WTC11 (cell line): ENCODE measurements at regions not wholly inside any gene's neighbourhood (a gene's known extent, or its start where the extent isn't known, plus 50 kb on each side); places are given as distances from the start of the nearest gene placed in this dataset.

Source experiments
- ATAC-seq: fragments of 200-7000 bp; cut with Tn5 transposase; 2 replicates; pipeline ENCODE4 v1.10.0; 2021; ENCODE audit warnings: mild to moderate bottlenecking, moderate library complexity
- CTCF ChIA-PET: fragments of 300-600 bp; sonication (Branson Sonifier 250); formaldehyde crosslinking; loops from one replicate; lab custom pipeline; 2021; ENCODE audit warnings: antibody characterized with exemption; lab: Charles Lee
- POLR2A ChIA-PET: fragments of 350-600 bp; sonication (Branson Sonifier 250); formaldehyde crosslinking; loops from one replicate; lab custom pipeline; 2021; ENCODE audit warnings: antibody characterized with exemption; lab: Charles Lee
- DNase-seq: peaks from one replicate; pipeline ENCODE4 v3.0.0; 2021; ENCODE audit warnings: low spot score
- H3K27ac Mint-ChIP-seq: 2 replicates; pipeline ENCODE4 v1.8.0; 2021; ENCODE audit warnings: mixed read lengths
- H3K27me3 Mint-ChIP-seq: 2 replicates; pipeline ENCODE4 v1.8.0; 2021; ENCODE audit warnings: low read depth, mild to moderate bottlenecking, moderate library complexity, mixed read lengths
- H3K36me3 Mint-ChIP-seq: 2 replicates; pipeline ENCODE4 v1.8.0; 2021; ENCODE audit warnings: mixed read lengths
- H3K4me1 Mint-ChIP-seq: 2 replicates; pipeline ENCODE4 v1.8.0; 2022; ENCODE audit warnings: mixed read lengths
- H3K4me3 Mint-ChIP-seq: 2 replicates; pipeline ENCODE4 v1.8.0; 2021; ENCODE audit warnings: mild to moderate bottlenecking, moderate library complexity, mixed read lengths
- H3K9me3 Mint-ChIP-seq: 2 replicates; pipeline ENCODE4 v1.8.0; 2021; ENCODE audit warnings: mixed read lengths
- AR ChIP-seq: fragments of 250-450 bp; sonication (Bioruptor Pico); IDR thresholded peaks from 2 replicates; pipeline ENCODE4 v1.9.0; 2021; ENCODE audit warnings: mild to moderate bottlenecking
- E2F4 ChIP-seq: sonication (generic); formaldehyde crosslinking; IDR thresholded peaks from 2 replicates; pipeline ENCODE4 v1.8.1; 2022; ENCODE audit warnings: low read depth, mild to moderate bottlenecking, moderate library complexity, missing genetic modification reagents, borderline replicate concordance
- EMX1 ChIP-seq: fragments of 250-450 bp; sonication (Bioruptor Pico); IDR thresholded peaks from 2 replicates; pipeline ENCODE4 v1.8.0; 2021; ENCODE audit warnings: mild to moderate bottlenecking
- FOXK1 ChIP-seq: sonication (generic); formaldehyde crosslinking; IDR thresholded peaks from 2 replicates; pipeline ENCODE4 v1.8.0; 2022; ENCODE audit warnings: mild to moderate bottlenecking, moderate library complexity, missing genetic modification reagents
- GRHL2 ChIP-seq: fragments of 250-450 bp; sonication (Bioruptor Pico); IDR thresholded peaks from 2 replicates; pipeline ENCODE4 v1.8.0; 2022; ENCODE audit warnings: mild to moderate bottlenecking, moderate library complexity; ENCODE audit not compliant: insufficient replicate concordance, severe bottlenecking
- JAZF1 ChIP-seq: fragments of 250-450 bp; sonication (Bioruptor Pico); IDR thresholded peaks from 2 replicates; pipeline ENCODE4 v1.9.0; 2021; ENCODE audit warnings: moderate library complexity, mild to moderate bottlenecking, inconsistent platforms
- NFYB ChIP-seq: sonication (generic); formaldehyde crosslinking; conservative IDR thresholded peaks from 2 replicates; pipeline ENCODE4 v1.8.0; 2022; ENCODE audit warnings: low read depth, missing genetic modification reagents
- SOX15 ChIP-seq: fragments of 250-450 bp; sonication (Bioruptor Pico); IDR thresholded peaks from 2 replicates; pipeline ENCODE4 v1.9.0; 2021; ENCODE audit warnings: mild to moderate bottlenecking
- TCF7 ChIP-seq: sonication (generic); formaldehyde crosslinking; IDR thresholded peaks from 2 replicates; pipeline ENCODE4 v1.8.0; 2022; ENCODE audit warnings: mild to moderate bottlenecking, low read depth, missing genetic modification reagents, moderate library complexity
- ZNF396 ChIP-seq: fragments of 250-450 bp; sonication (Bioruptor Pico); IDR thresholded peaks from 2 replicates; pipeline ENCODE4 v1.8.0; 2021; ENCODE audit warnings: mild to moderate bottlenecking, moderate library complexity, borderline replicate concordance
- ZNF416 ChIP-seq: fragments of 250-450 bp; sonication (Bioruptor Pico); IDR thresholded peaks from 2 replicates; pipeline ENCODE4 v1.9.0; 2021; ENCODE audit warnings: mild to moderate bottlenecking, inconsistent platforms
- TF ChIP-seq, protein P1 (sequence below): sonication (generic); formaldehyde crosslinking; IDR thresholded peaks from 2 replicates; pipeline ENCODE4 v1.8.0; 2022; ENCODE audit warnings: mild to moderate bottlenecking, missing genetic modification reagents
- TF ChIP-seq, protein P2 (sequence below): sonication (generic); formaldehyde crosslinking; IDR thresholded peaks from 2 replicates; pipeline ENCODE4 v1.8.1; 2022; ENCODE audit warnings: low read depth, missing genetic modification reagents, borderline replicate concordance
- TF ChIP-seq, protein P3 (sequence below): sonication (generic); formaldehyde crosslinking; IDR thresholded peaks from 2 replicates; pipeline ENCODE4 v1.8.0; 2023; ENCODE audit warnings: mild to moderate bottlenecking, missing genetic modification reagents
- TF ChIP-seq, protein P4 (sequence below): sonication (generic); formaldehyde crosslinking; IDR thresholded peaks from 2 replicates; pipeline ENCODE4 v1.8.0; 2022; ENCODE audit warnings: mild to moderate bottlenecking, missing genetic modification reagents
- TF ChIP-seq, protein P5 (sequence below): fragments of 250-450 bp; sonication (Bioruptor Pico); IDR thresholded peaks from 2 replicates; pipeline ENCODE4 v2.1.2; 2022; ENCODE audit warnings: mild to moderate bottlenecking, moderate library complexity

- TF ChIP-seq, protein P1, sequence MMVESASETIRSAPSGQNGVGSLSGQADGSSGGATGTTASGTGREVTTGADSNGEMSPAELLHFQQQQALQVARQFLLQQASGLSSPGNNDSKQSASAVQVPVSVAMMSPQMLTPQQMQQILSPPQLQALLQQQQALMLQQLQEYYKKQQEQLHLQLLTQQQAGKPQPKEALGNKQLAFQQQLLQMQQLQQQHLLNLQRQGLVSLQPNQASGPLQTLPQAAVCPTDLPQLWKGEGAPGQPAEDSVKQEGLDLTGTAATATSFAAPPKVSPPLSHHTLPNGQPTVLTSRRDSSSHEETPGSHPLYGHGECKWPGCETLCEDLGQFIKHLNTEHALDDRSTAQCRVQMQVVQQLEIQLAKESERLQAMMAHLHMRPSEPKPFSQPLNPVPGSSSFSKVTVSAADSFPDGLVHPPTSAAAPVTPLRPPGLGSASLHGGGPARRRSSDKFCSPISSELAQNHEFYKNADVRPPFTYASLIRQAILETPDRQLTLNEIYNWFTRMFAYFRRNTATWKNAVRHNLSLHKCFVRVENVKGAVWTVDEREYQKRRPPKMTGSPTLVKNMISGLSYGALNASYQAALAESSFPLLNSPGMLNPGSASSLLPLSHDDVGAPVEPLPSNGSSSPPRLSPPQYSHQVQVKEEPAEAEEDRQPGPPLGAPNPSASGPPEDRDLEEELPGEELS (CRISPR knock-in tag), result no peak
- no peak for TF ChIP-seq E2F4
- TF ChIP-seq, protein P2, sequence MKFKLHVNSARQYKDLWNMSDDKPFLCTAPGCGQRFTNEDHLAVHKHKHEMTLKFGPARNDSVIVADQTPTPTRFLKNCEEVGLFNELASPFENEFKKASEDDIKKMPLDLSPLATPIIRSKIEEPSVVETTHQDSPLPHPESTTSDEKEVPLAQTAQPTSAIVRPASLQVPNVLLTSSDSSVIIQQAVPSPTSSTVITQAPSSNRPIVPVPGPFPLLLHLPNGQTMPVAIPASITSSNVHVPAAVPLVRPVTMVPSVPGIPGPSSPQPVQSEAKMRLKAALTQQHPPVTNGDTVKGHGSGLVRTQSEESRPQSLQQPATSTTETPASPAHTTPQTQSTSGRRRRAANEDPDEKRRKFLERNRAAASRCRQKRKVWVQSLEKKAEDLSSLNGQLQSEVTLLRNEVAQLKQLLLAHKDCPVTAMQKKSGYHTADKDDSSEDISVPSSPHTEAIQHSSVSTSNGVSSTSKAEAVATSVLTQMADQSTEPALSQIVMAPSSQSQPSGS (CRISPR knock-in tag), result no peak
- no peak for TF ChIP-seq GRHL2 (CRISPR knock-in tag)
- no peak for TF ChIP-seq AR
- TF ChIP-seq, protein P3, sequence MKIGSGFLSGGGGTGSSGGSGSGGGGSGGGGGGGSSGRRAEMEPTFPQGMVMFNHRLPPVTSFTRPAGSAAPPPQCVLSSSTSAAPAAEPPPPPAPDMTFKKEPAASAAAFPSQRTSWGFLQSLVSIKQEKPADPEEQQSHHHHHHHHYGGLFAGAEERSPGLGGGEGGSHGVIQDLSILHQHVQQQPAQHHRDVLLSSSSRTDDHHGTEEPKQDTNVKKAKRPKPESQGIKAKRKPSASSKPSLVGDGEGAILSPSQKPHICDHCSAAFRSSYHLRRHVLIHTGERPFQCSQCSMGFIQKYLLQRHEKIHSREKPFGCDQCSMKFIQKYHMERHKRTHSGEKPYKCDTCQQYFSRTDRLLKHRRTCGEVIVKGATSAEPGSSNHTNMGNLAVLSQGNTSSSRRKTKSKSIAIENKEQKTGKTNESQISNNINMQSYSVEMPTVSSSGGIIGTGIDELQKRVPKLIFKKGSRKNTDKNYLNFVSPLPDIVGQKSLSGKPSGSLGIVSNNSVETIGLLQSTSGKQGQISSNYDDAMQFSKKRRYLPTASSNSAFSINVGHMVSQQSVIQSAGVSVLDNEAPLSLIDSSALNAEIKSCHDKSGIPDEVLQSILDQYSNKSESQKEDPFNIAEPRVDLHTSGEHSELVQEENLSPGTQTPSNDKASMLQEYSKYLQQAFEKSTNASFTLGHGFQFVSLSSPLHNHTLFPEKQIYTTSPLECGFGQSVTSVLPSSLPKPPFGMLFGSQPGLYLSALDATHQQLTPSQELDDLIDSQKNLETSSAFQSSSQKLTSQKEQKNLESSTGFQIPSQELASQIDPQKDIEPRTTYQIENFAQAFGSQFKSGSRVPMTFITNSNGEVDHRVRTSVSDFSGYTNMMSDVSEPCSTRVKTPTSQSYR (CRISPR knock-in tag), result no peak
- TF ChIP-seq ZNF396 (CRISPR knock-in tag), result no peak
- TF ChIP-seq EMX1 (CRISPR knock-in tag), result no peak
- TF ChIP-seq ZNF416 (CRISPR knock-in tag), result no peak
- TF ChIP-seq, protein P4, sequence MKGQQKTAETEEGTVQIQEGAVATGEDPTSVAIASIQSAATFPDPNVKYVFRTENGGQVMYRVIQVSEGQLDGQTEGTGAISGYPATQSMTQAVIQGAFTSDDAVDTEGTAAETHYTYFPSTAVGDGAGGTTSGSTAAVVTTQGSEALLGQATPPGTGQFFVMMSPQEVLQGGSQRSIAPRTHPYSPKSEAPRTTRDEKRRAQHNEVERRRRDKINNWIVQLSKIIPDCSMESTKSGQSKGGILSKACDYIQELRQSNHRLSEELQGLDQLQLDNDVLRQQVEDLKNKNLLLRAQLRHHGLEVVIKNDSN (CRISPR knock-in tag), result no peak
- CTCF ChIA-PET, result interaction anchor here (1.2 kb wide), 3 partner anchors 41 to 201 kb away, joined by 3 to 4 read pairs (median 4); no protein-coding TSS in a partner anchor
- ATAC-seq (no peak), DNase-seq (no peak)
- Mint-ChIP-seq H3K4me3 (no peak overlapping the region), H3K4me1 (no peaks in the 10 kb centered on the region), H3K36me3 (peaks cover 21% of the 10 kb centered on the region), H3K9me3 (peaks cover 31% of the 10 kb centered on the region), H3K27ac (no peak overlapping the region), H3K27me3 (peaks cover 12% of the 10 kb centered on the region)
- POLR2A ChIA-PET, result no interaction called here
These were observed 61.7 kb upstream of the RFLNA start for GRCh38 chr12:124233041-124233796.

DNA sequence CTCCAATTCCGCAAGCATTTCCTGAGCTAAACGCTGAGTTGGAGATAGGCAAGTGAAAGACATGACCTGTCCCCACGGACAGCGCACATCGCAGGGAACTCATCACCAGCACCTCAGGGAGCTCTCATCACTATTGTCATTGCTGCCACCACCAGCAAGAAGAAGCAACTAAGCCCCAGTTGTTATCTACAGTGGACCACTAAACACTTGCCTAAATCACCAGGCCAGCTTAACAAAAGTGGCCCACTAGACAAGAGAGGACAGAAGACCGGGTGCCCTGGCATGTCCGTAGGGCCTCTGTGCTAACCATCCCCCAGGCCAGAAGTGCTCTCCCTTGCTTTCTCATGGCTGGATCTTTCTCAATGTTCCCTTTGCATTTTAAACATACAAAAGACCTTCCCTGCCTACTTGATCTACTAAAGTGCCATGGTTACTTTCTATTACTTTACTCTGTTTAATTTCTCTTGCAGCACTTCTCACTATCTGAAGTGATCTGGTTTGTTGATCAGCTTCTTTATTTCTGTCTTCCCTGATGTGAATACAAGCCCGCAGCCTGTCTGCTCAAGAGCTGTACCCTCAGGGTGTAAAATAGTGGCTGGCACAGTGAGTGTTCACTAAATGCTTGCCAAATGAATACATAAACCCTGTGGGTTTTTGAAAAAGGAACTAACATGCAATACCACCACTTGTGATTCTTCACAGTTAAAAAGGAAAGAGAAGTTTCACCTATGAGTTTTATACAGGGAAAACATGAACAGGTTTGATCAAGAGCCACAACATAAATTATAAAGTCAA lies 60.9 kb upstream of the RFLNA start:
- POLR2A ChIA-PET, result no interaction called here
- peaks cover 31% of the 10 kb centered on the region for H3K9me3 Mint-ChIP-seq
- no peak for TF ChIP-seq SOX15
- no peak for TF ChIP-seq NFYB (CRISPR knock-in tag)
- TF ChIP-seq, protein P5, sequence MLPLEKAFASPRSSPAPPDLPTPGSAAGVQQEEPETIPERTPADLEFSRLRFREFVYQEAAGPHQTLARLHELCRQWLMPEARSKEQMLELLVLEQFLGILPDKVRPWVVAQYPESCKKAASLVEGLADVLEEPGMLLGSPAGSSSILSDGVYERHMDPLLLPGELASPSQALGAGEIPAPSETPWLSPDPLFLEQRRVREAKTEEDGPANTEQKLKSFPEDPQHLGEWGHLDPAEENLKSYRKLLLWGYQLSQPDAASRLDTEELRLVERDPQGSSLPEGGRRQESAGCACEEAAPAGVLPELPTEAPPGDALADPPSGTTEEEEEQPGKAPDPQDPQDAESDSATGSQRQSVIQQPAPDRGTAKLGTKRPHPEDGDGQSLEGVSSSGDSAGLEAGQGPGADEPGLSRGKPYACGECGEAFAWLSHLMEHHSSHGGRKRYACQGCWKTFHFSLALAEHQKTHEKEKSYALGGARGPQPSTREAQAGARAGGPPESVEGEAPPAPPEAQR (CRISPR knock-in tag), result no peak
- TF ChIP-seq JAZF1 (CRISPR knock-in tag), result no peak
- no peak for TF ChIP-seq TCF7 (CRISPR knock-in tag)
- TF ChIP-seq, protein P2 (CRISPR knock-in tag), result no peak
- TF ChIP-seq EMX1 (CRISPR knock-in tag), result no peak
- no peak for TF ChIP-seq FOXK1 (CRISPR knock-in tag)

More for the DNA sequence above, 60.9 kb upstream of the RFLNA start:
- Mint-ChIP-seq H3K36me3 (peaks cover 21% of the 10 kb centered on the region), H3K4me3 (no peak overlapping the region), H3K4me1 (no peaks in the 10 kb centered on the region), H3K27ac (no peak overlapping the region), H3K27me3 (peaks cover 12% of the 10 kb centered on the region)
- CTCF ChIA-PET, result interaction anchor here (1.2 kb wide), 3 partner anchors 40 to 202 kb away, joined by 3 to 4 read pairs (median 4); no protein-coding TSS in a partner anchor
- ATAC-seq (no peak), DNase-seq (no peak)
